CD8-positive, alpha-beta memory T cell (primary cell): ENCODE measurements at regions not wholly inside any gene's neighbourhood (a gene's known extent, or its start where the extent isn't known, plus 50 kb on each side); places are given as distances from the start of the nearest gene placed in this dataset.
"Not testable (repeated sequence)": the region's sequence is repeated elsewhere in the genome, so short reads cannot be mapped to it uniquely, and the experiment has no call there.

Experiments used
- CTCF ChIA-PET: fragments of 350-600 bp; sonication (Branson Sonifier 250); formaldehyde crosslinking; loops from one replicate; lab custom pipeline; 2021; ENCODE audit warnings: antibody characterized with exemption; lab: Charles Lee
- POLR2A ChIA-PET: fragments of 350-600 bp; sonication (Branson Sonifier 250); formaldehyde crosslinking; loops from one replicate; lab custom pipeline; 2021; ENCODE audit warnings: antibody characterized with exemption; lab: Charles Lee
- DNase-seq, 5 donors: peaks; one replicate each; pipeline versions ENCODE4 v3.0.0 to v3.0.0-alpha.2; 2020 to 2022; ENCODE audit warnings: mixed read lengths in 1 of 5
- H3K27ac ChIP-seq: one replicate; pipeline ENCODE4 v1.7.0; 2013; ENCODE audit warnings: low read depth, mild to moderate bottlenecking, low read length, moderate library complexity
- H3K27me3 ChIP-seq: 2 replicates; pipeline ENCODE4 v1.7.0; 2013; ENCODE audit warnings: low read length, mild to moderate bottlenecking; ENCODE audit not compliant: insufficient read depth, poor library complexity, severe bottlenecking
- H3K36me3 ChIP-seq: 2 replicates; pipeline ENCODE4 v1.7.0; 2013; ENCODE audit warnings: mild to moderate bottlenecking, low read length, moderate library complexity; ENCODE audit not compliant: insufficient read depth
- H3K4me1 ChIP-seq: 2 replicates; pipeline ENCODE4 v1.7.0; 2013; ENCODE audit warnings: mild to moderate bottlenecking, low read length, moderate library complexity; ENCODE audit not compliant: insufficient read depth
- H3K4me3 ChIP-seq: 2 replicates; pipeline ENCODE4 v1.7.0; 2013; ENCODE audit warnings: mild to moderate bottlenecking, low read length
- H3K9me3 ChIP-seq: 2 replicates; pipeline ENCODE4 v1.7.0; 2013; ENCODE audit warnings: mild to moderate bottlenecking, low read length
- H3K27ac Mint-ChIP-seq, 8 donors: one replicate each; pipeline ENCODE4 v1.8.0; 2020 to 2021; ENCODE audit warnings: mixed read lengths in 8 of 8, mild to moderate bottlenecking in 6 of 8, inconsistent platforms in 3 of 8, moderate library complexity in 3 of 8
- H3K27me3 Mint-ChIP-seq, 2 donors: one replicate each; pipeline ENCODE4 v1.8.0; 2020 to 2021; ENCODE audit warnings: mixed read lengths in 2 of 2, mild to moderate bottlenecking in 1 of 2, moderate library complexity in 1 of 2
- H3K36me3 Mint-ChIP-seq, 3 donors: one replicate each; pipeline ENCODE4 v1.8.0; 2020 to 2021; ENCODE audit warnings: mixed read lengths in 3 of 3, inconsistent platforms in 1 of 3, mild to moderate bottlenecking in 1 of 3
- H3K4me1 Mint-ChIP-seq, 3 donors: one replicate each; pipeline ENCODE4 v1.8.0; 2020 to 2021; ENCODE audit warnings: mixed read lengths in 3 of 3, inconsistent platforms in 1 of 3, mild to moderate bottlenecking in 1 of 3
- H3K4me3 Mint-ChIP-seq, 7 donors: one replicate each; pipeline ENCODE4 v1.8.0; 2020 to 2021; ENCODE audit warnings: mixed read lengths in 7 of 7, mild to moderate bottlenecking in 6 of 7, moderate library complexity in 4 of 7, inconsistent platforms in 2 of 7
- H3K9me3 Mint-ChIP-seq, 5 donors: one replicate each; pipeline ENCODE4 v1.8.0; 2020 to 2022; ENCODE audit warnings: mixed read lengths in 5 of 5, mild to moderate bottlenecking in 3 of 5, moderate library complexity in 2 of 5, inconsistent platforms in 1 of 5

DNA sequence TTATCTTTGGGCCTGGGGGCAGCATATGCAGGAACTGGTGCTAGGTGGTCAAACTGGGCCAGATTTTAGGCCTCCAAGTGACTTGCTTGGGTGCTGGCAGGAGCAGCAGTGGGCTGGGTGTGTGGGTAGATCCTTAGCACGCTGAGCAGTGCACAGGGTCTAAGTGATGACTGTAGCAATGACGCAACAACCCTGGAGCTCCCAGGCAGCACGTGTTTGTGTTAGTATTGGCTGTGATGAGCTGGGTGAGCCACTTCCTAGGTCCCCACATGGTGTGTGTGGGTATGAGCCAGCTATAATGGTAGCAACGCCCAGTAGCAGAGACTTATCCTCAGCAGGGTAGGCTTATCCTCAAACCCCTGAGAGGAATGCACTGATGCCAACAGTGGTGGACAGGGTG is 570.6 kb upstream of the ROBO1 start:
- POLR2A ChIA-PET: no interaction called here

DNA sequence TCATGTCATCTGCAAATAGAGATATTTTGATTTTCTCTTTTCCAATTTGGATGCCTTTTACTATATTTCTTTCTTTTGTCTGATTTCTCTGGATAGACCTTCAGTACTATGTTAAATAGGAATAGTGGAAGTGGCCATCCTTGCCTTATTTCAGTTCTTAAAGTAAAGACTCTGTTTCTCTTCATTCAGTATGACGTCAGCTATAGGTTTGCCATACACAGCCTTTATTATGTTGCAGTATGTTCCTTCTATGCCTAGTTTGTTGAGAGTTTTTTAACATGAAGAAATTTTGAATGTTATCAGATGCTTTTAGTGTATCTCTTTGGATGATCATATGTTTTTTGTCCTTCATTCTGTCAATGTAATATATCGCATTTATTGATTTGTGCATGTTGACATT is 566.7 kb upstream of the ROBO1 start:
- Histone ChIP-seq H3K4me3 (no peak overlapping the region), H3K27ac (no peak overlapping the region), H3K27me3 (no peaks in the 10 kb centered on the region), H3K9me3 (no peaks in the 10 kb centered on the region), H3K36me3 (no peaks in the 10 kb centered on the region), H3K4me1 (no peaks in the 10 kb centered on the region)
- peaks cover 9 to 25% (median 14%) of the 10 kb centered on the region in 5 donors for H3K9me3 Mint-ChIP-seq
- H3K27ac Mint-ChIP-seq: no peak overlapping the region
- CTCF ChIA-PET: no interaction called here
- H3K4me1 Mint-ChIP-seq: no peaks in the 10 kb centered on the region
- H3K27me3 Mint-ChIP-seq: no peaks in the 10 kb centered on the region
- no peaks in the 10 kb centered on the region for H3K36me3 Mint-ChIP-seq
- no peak for DNase-seq
- POLR2A ChIA-PET: no interaction called here
- no peak overlapping the region for H3K4me3 Mint-ChIP-seq

More for the DNA sequence above, 570.6 kb upstream of the ROBO1 start:
- CTCF ChIA-PET: no interaction called here
- H3K9me3 ChIP-seq: no peaks in the 10 kb centered on the region
- Mint-ChIP-seq H3K4me3 (no peak overlapping the region), H3K27me3 (no peaks in the 10 kb centered on the region), H3K27ac (no peak overlapping the region), H3K9me3 (peaks cover 12 to 17% (median 12%) of the 10 kb centered on the region in 5 donors), H3K36me3 (no peaks in the 10 kb centered on the region), H3K4me1 (no peaks in the 10 kb centered on the region)
- no peak overlapping the region for H3K27ac ChIP-seq
- H3K4me1 ChIP-seq: no peaks in the 10 kb centered on the region
- H3K36me3 ChIP-seq: no peaks in the 10 kb centered on the region
- no peak for DNase-seq
- H3K4me3 ChIP-seq: no peak overlapping the region
- H3K27me3 ChIP-seq: no peaks in the 10 kb centered on the region

DNA sequence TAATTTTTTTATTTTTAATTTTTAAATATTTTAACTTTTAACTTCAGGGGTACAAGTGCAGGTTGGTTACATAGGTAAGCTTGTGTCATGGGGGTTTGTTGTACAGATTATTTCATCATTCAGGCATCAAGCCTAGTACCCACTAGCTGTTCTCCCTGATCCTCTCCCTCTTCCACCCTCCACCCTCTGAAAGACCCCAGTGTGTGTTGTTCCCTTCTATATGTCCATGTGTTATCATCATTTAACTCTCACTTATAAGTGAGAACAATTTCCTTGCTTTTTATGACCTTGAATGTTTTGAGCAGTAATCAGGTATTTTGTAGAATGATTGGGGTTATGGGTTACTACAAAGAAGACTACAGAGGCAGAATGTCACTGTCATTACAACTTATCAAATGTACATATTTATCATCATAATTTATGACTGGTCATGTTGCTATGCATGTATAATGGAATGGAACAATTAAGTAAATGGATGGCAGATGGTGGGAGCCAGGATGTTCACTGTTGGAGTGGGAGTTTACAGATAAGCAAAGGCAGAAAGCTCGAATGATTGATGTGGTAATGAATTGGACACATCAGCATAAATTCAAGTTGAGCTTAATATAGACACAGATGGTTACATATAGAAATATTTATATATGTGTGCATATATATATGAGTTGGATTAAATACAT is 563.8 kb upstream of the ROBO1 start:
- POLR2A ChIA-PET: no interaction called here
- Histone ChIP-seq H3K9me3 (no peaks in the 10 kb centered on the region), H3K4me3 (no peak overlapping the region), H3K27me3 (no peaks in the 10 kb centered on the region), H3K27ac (no peak overlapping the region), H3K36me3 (no peaks in the 10 kb centered on the region), H3K4me1 (no peaks in the 10 kb centered on the region)
- DNase-seq: no peak
- no peaks in the 10 kb centered on the region for H3K36me3 Mint-ChIP-seq
- CTCF ChIA-PET: no interaction called here
- H3K27me3 Mint-ChIP-seq: no peaks in the 10 kb centered on the region
- H3K27ac Mint-ChIP-seq: no peak overlapping the region
- no peaks in the 10 kb centered on the region for H3K4me1 Mint-ChIP-seq
- H3K9me3 Mint-ChIP-seq: peaks cover 7 to 30% (median 9%) of the 10 kb centered on the region in 5 donors
- no peak overlapping the region for H3K4me3 Mint-ChIP-seq

DNA sequence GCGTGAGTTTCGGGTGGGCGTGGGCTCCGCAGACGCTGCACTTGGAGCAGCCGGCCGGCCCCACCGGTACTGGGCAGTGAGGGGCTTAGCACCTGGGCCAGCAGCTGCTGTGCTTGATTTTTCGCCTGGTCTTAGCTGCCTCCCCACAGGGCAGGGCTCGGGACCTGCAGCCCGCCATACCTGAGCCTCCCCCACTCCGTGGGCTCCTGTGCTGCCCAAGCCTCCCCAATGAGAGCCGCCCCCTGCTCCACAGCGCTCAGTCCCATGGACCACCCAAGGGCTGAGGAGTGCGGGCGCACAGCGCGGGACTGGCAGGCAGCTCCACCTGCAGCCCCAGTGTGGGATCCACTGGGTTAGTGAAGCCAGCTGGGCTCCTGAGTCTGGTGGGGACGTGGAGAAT is 546.7 kb upstream of the ROBO1 start:
- H3K36me3 ChIP-seq, H3K4me3 Mint-ChIP-seq, H3K27me3 ChIP-seq, H3K36me3 Mint-ChIP-seq, H3K4me1 ChIP-seq, POLR2A ChIA-PET, CTCF ChIA-PET, DNase-seq, H3K4me3 ChIP-seq, H3K27me3 Mint-ChIP-seq, H3K9me3 ChIP-seq, H3K27ac Mint-ChIP-seq, H3K27ac ChIP-seq, H3K4me1 Mint-ChIP-seq: not testable (repeated sequence)
- peaks cover 19 to 51% (median 28%) of the 10 kb centered on the region in 5 donors for H3K9me3 Mint-ChIP-seq

DNA sequence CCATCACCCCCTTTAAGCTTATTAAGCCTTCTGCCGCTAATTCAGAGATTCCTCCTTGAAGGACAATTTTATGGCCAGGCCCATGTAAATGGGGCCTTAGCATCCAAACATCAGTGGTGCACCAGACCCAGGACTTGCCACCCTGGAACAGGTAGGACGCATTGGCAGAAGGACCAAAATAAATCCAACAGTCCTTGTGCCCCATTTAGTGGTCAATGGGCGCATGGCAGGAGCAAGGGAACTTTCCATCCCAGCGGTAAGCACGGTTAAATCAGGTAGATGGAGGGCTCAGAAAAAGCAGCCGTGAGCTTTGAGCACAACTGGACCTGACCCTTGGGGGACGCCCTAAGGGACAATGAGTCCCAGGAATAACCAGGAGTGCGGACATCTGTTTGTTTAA is 540.8 kb upstream of the ROBO1 start:
- ChIA-PET POLR2A (no interaction called here), CTCF (no interaction called here)
- H3K9me3 Mint-ChIP-seq: peaks cover 12 to 48% (median 19%) of the 10 kb centered on the region in 5 donors
- no peaks in the 10 kb centered on the region for H3K4me1 Mint-ChIP-seq
- H3K4me3 ChIP-seq: no peak overlapping the region
- no peak overlapping the region for H3K4me3 Mint-ChIP-seq
- H3K36me3 Mint-ChIP-seq: no peaks in the 10 kb centered on the region
- DNase-seq: no peak
- H3K36me3 ChIP-seq: no peaks in the 10 kb centered on the region
- H3K27me3 Mint-ChIP-seq: no peaks in the 10 kb centered on the region
- H3K27me3 ChIP-seq: no peaks in the 10 kb centered on the region
- H3K27ac ChIP-seq: no peak overlapping the region
- no peaks in the 10 kb centered on the region for H3K4me1 ChIP-seq
- H3K9me3 ChIP-seq: no peaks in the 10 kb centered on the region
- H3K27ac Mint-ChIP-seq: no peak overlapping the region

DNA sequence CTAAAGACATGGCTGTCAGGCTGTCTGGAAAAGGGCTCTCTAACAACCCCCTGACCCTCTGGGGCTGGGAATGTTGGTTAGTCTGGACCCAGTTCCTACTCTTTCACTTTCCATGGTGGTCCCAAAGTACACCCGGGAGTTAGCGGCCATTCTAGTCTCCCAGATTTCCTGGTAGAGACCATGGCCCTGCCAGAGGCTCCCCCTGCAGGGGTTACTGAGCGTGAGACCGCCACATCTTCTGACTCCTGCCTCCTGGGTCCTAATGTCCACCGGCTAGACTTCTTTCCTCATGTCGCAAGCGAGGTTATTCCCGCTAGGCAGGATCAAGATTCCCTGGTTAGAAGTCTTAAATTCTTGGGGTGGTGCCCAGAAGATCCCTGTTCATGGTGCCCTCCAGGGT is 540.0 kb upstream of the ROBO1 start:
- H3K36me3 Mint-ChIP-seq: no peaks in the 10 kb centered on the region
- H3K4me3 ChIP-seq: no peak overlapping the region
- no peak overlapping the region for H3K4me3 Mint-ChIP-seq
- H3K9me3 Mint-ChIP-seq: peaks cover 8 to 42% (median 19%) of the 10 kb centered on the region in 5 donors
- no peaks in the 10 kb centered on the region for H3K9me3 ChIP-seq
- no peak overlapping the region for H3K27ac Mint-ChIP-seq
- no peak overlapping the region for H3K27ac ChIP-seq
- H3K36me3 ChIP-seq: no peaks in the 10 kb centered on the region
- CTCF ChIA-PET: no interaction called here
- no peak for DNase-seq
- H3K4me1 ChIP-seq: no peaks in the 10 kb centered on the region
- H3K27me3 Mint-ChIP-seq: no peaks in the 10 kb centered on the region
- no peaks in the 10 kb centered on the region for H3K4me1 Mint-ChIP-seq
- POLR2A ChIA-PET: no interaction called here
- no peaks in the 10 kb centered on the region for H3K27me3 ChIP-seq

DNA sequence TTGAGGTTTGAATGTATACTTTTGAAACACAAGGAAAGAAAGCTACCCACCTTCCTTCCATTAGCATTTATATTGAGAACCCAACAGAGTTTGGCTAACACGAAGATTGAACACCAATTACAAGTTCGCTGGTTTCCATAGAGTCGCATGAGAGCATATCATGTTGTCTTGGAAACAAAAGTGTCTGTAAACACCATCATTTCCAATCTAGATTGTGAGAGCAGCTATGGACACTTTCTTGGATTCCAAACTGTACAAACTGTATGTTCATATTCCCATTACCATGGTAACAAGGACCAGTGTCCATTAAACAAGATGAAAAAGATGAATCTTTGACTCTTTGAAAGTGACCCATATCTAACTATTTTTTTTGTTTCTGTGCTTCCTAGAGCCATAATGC is 529.9 kb upstream of the ROBO1 start:
- no peak overlapping the region for H3K27ac ChIP-seq
- DNase-seq: no peak
- no peak overlapping the region for H3K4me3 ChIP-seq
- ChIA-PET POLR2A (no interaction called here), CTCF (no interaction called here)
- Mint-ChIP-seq H3K27ac (no peak overlapping the region), H3K4me1 (no peaks in the 10 kb centered on the region), H3K36me3 (no peaks in the 10 kb centered on the region), H3K9me3 (peaks cover 8 to 40% (median 15%) of the 10 kb centered on the region in 5 donors), H3K27me3 (no peaks in the 10 kb centered on the region), H3K4me3 (no peak overlapping the region)
- H3K27me3 ChIP-seq: no peaks in the 10 kb centered on the region
- no peaks in the 10 kb centered on the region for H3K9me3 ChIP-seq
- H3K36me3 ChIP-seq: no peaks in the 10 kb centered on the region
- no peaks in the 10 kb centered on the region for H3K4me1 ChIP-seq

DNA sequence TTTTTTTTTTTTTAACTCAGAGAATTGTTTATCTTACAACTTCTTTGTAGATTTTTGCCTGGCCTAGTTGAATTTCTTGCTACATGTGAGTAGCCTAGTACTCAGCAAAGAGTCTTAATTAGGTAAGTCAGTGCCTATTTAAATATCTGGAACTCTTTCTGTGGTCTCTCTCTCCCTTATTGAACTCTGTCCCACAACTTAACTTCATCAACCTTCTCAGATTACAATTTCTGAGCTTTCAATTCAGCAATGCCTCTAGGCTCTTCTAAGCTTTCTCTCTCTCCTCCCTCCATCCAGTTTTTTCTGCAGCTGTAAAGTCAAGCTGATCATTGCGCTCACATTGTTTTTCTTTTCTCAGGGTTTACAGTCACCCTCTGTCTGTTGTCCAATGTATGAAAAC is 517.6 kb upstream of the ROBO1 start:
- no peaks in the 10 kb centered on the region for H3K36me3 ChIP-seq
- H3K9me3 Mint-ChIP-seq: peaks cover 6 to 28% (median 15%) of the 10 kb centered on the region in 5 donors
- DNase-seq: no peak
- no peaks in the 10 kb centered on the region for H3K4me1 Mint-ChIP-seq
- no peaks in the 10 kb centered on the region for H3K4me1 ChIP-seq
- no peaks in the 10 kb centered on the region for H3K36me3 Mint-ChIP-seq
- ChIA-PET POLR2A (no interaction called here), CTCF (no interaction called here)
- H3K27me3 ChIP-seq: no peaks in the 10 kb centered on the region
- H3K27me3 Mint-ChIP-seq: no peaks in the 10 kb centered on the region
- no peak overlapping the region for H3K27ac ChIP-seq
- no peak overlapping the region for H3K4me3 Mint-ChIP-seq
- H3K27ac Mint-ChIP-seq: no peak overlapping the region
- H3K9me3 ChIP-seq: no peaks in the 10 kb centered on the region
- H3K4me3 ChIP-seq: no peak overlapping the region
